ENCODE measurements at regions not wholly inside any gene's neighbourhood (a gene's known extent, or its start where the extent isn't known, plus 50 kb on each side); places are given as distances from the start of the nearest gene placed in this dataset.

DNA sequence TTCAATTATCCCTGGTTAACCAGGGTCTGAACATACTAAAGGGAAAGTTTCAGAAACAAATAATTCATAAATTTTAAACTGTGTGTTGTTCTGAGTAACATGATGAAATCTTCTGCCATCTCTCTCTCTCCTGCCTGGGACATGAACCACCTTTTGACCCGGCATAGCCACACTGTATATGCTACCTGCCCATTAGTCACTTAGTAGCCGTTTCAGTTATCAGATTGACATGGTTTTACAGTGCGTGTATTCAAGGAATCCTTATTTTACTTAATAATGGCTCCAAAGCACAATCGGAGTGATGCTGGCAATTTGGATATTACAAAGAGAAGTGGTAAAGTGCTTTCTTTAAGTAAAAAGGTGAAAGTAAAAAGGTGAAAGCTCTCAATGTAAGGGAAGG, 227.1 kb upstream of the CCDC179 start:
- no peaks in the 10 kb centered on the region for H3K27me3 ChIP-seq (ENCODE audit: control insufficient read depth in 2 of 2, insufficient read depth in 1 of 2, low read length in 1 of 2)
- no peaks in the 10 kb centered on the region for H3K4me1 ChIP-seq (ENCODE audit: control insufficient read depth in 2 of 2, insufficient read depth in 2 of 2, low read length in 2 of 2)
- no peaks in the 10 kb centered on the region for H3K9me3 ChIP-seq (ENCODE audit: control insufficient read depth in 2 of 2, insufficient read depth in 1 of 2, low read length in 1 of 2)
- H3K27ac ChIP-seq (ENCODE audit: low read depth in 1 of 2, low read length in 1 of 2), result no peak overlapping the region
- 94% methylated on average over 4 of the region's 4 CpGs for WGBS
- no peaks in the 10 kb centered on the region for H3K36me3 ChIP-seq (ENCODE audit: control insufficient read depth in 2 of 2, insufficient read depth in 2 of 2, low read length in 1 of 2)
- H3K4me3 ChIP-seq (ENCODE audit: low read length in 2 of 2), result no peak overlapping the region
- DNase-seq (ENCODE audit: low read depth in 6 of 9, low spot score in 9 of 9), result no peak

DNA sequence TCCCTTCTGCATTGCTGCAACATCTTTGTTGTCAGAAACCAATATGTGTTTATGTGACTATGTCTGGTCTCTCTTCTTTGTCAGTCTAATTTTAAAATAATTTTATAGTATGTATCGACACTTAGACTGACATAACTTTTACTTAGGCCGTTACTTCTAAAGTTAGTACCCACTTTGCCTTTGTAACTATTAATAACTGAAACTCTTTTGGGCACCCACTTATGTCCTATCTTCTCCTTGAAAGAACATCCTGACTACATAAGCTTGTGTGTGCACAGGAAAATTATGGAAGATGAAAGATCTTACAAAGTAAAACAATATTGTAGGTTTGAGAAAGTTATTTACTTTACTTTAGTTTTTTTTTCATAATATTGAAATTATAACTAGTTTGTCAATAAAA, 230.4 kb upstream of the CCDC179 start:
- 96% methylated on average over 2 of the region's 2 CpGs for WGBS
- DNase-seq (ENCODE audit: low read depth in 6 of 9, low spot score in 9 of 9), result no peak
- H3K9me3 ChIP-seq (ENCODE audit: control insufficient read depth in 2 of 2, insufficient read depth in 1 of 2, low read length in 1 of 2), result no peaks in the 10 kb centered on the region
- no peaks in the 10 kb centered on the region for H3K36me3 ChIP-seq (ENCODE audit: control insufficient read depth in 2 of 2, insufficient read depth in 2 of 2, low read length in 1 of 2)
- no peaks in the 10 kb centered on the region for H3K27me3 ChIP-seq (ENCODE audit: control insufficient read depth in 2 of 2, insufficient read depth in 1 of 2, low read length in 1 of 2)
- H3K27ac ChIP-seq (ENCODE audit: low read depth in 1 of 2, low read length in 1 of 2), result no peak overlapping the region
- H3K4me1 ChIP-seq (ENCODE audit: control insufficient read depth in 2 of 2, insufficient read depth in 2 of 2, low read length in 2 of 2), result no peaks in the 10 kb centered on the region
- no peak overlapping the region for H3K4me3 ChIP-seq (ENCODE audit: low read length in 2 of 2)

DNA sequence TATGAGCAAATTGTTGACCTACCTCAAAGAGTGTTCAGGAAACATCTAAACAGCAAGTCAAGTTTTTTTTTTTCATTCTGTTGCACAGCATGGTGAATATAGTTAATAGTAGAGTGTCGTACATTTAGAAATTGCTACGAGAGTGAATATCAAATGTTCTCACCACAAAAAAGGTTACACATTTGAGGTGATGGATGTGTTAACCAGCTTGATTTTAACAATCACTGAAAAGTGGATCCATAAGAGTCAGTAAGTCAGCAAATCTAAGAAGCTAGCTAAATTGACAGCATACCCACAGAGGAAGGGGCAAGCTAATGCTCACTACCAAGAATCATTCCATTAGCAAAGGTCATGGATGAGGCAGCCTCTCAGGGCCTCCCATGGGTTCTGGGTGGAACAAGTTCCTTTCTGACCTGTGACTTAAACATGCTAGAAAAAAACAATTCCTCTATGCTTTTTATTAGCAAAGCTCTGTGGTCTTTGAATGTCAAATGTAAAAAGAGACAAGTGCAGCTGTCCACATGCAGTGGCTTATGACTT, 235.4 kb upstream of the CCDC179 start:
- Histone ChIP-seq H3K9me3 (ENCODE audit: control insufficient read depth in 2 of 2, insufficient read depth in 1 of 2, low read length in 1 of 2) (no peaks in the 10 kb centered on the region), H3K27me3 (ENCODE audit: control insufficient read depth in 2 of 2, insufficient read depth in 1 of 2, low read length in 1 of 2) (no peaks in the 10 kb centered on the region), H3K4me1 (ENCODE audit: control insufficient read depth in 2 of 2, insufficient read depth in 2 of 2, low read length in 2 of 2) (no peaks in the 10 kb centered on the region), H3K4me3 (ENCODE audit: low read length in 2 of 2) (no peak overlapping the region), H3K27ac (ENCODE audit: low read depth in 1 of 2, low read length in 1 of 2) (no peak overlapping the region), H3K36me3 (ENCODE audit: control insufficient read depth in 2 of 2, insufficient read depth in 2 of 2, low read length in 1 of 2) (no peaks in the 10 kb centered on the region)
- 96% methylated on average over 2 of the region's 2 CpGs for WGBS
- DNase-seq (ENCODE audit: low read depth in 6 of 9, low spot score in 9 of 9), result no peak

DNA sequence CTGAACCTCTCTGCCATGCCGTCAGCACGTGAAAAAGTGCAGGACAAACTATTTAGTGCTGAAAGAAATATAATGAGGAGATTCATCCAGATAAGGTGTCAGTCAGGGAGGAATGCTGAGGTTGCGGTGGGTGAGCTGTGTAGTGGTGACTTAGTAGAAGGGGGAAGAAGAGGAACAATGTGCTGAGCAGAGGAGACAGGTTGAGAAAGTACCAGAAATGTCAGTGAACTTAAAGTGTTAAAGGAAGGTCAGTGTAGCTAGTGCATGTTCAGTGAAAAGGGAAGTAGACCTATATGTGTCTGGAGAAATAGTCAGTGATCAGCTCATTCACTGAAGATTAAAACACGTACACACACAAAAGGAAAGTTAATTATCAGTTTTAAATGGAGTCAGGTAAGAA, 237.6 kb upstream of the CCDC179 start:
- DNase-seq (ENCODE audit: low read depth in 6 of 9, low spot score in 9 of 9), result no peak
- no peaks in the 10 kb centered on the region for H3K9me3 ChIP-seq (ENCODE audit: control insufficient read depth in 2 of 2, insufficient read depth in 1 of 2, low read length in 1 of 2)
- no peak overlapping the region for H3K4me3 ChIP-seq (ENCODE audit: low read length in 2 of 2)
- H3K27me3 ChIP-seq (ENCODE audit: control insufficient read depth in 2 of 2, insufficient read depth in 1 of 2, low read length in 1 of 2), result no peaks in the 10 kb centered on the region
- WGBS, result 55% methylated on average over 4 of the region's 4 CpGs
- no peaks in the 10 kb centered on the region for H3K4me1 ChIP-seq (ENCODE audit: control insufficient read depth in 2 of 2, insufficient read depth in 2 of 2, low read length in 2 of 2)
- H3K36me3 ChIP-seq (ENCODE audit: control insufficient read depth in 2 of 2, insufficient read depth in 2 of 2, low read length in 1 of 2), result no peaks in the 10 kb centered on the region
- no peak overlapping the region for H3K27ac ChIP-seq (ENCODE audit: low read depth in 1 of 2, low read length in 1 of 2)

DNA sequence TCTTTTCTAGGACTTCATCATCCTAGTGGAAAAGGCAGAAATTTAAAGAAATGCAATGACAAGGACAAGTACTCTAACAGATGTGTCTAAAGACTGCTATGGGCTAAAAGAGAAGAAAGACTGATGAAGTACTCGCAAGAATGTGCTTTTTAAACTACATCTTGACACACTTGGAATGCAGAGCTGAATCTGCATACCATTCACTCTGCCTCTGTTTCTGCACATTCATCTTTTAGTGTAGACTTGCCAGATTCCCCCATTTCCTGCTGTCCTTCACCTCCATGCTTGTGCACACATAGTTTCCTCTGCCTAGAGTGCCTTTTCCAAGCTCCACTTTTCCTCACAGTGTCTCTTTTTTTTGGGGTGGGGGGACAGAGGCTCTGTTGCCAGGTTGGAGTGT, 239.0 kb upstream of the CCDC179 start:
- Histone ChIP-seq H3K36me3 (ENCODE audit: control insufficient read depth in 2 of 2, insufficient read depth in 2 of 2, low read length in 1 of 2) (no peaks in the 10 kb centered on the region), H3K27me3 (ENCODE audit: control insufficient read depth in 2 of 2, insufficient read depth in 1 of 2, low read length in 1 of 2) (no peaks in the 10 kb centered on the region), H3K9me3 (ENCODE audit: control insufficient read depth in 2 of 2, insufficient read depth in 1 of 2, low read length in 1 of 2) (no peaks in the 10 kb centered on the region), H3K4me1 (ENCODE audit: control insufficient read depth in 2 of 2, insufficient read depth in 2 of 2, low read length in 2 of 2) (no peaks in the 10 kb centered on the region), H3K4me3 (ENCODE audit: low read length in 2 of 2) (no peak overlapping the region), H3K27ac (ENCODE audit: low read depth in 1 of 2, low read length in 1 of 2) (no peak overlapping the region)
- DNase-seq (ENCODE audit: low read depth in 6 of 9, low spot score in 9 of 9), result no peak
- WGBS, result 100% methylated on average over 1 of the region's 1 CpG

DNA sequence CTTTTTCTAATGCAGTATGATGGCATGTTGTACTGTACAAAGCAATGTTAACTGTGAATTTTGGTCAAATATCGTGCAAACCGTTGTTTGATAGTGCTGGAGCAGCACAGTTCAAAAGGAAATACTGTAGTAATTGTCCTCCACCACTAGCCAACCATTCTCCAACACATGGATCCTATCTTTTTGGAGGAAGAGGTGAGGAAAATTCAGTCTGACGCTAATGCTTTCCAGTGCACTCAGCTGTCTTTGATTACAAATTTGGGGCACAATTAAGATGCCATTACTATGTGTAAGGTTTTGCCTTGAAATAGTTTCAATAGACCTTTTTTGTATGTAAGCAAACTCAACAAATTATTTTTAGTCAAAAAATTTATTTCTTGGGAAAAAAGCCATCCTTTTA, 240.5 kb upstream of the CCDC179 start:
- Histone ChIP-seq H3K9me3 (ENCODE audit: control insufficient read depth in 2 of 2, insufficient read depth in 1 of 2, low read length in 1 of 2) (no peaks in the 10 kb centered on the region), H3K4me1 (ENCODE audit: control insufficient read depth in 2 of 2, insufficient read depth in 2 of 2, low read length in 2 of 2) (no peaks in the 10 kb centered on the region), H3K4me3 (ENCODE audit: low read length in 2 of 2) (no peak overlapping the region), H3K36me3 (ENCODE audit: control insufficient read depth in 2 of 2, insufficient read depth in 2 of 2, low read length in 1 of 2) (no peaks in the 10 kb centered on the region), H3K27ac (ENCODE audit: low read depth in 1 of 2, low read length in 1 of 2) (no peak overlapping the region), H3K27me3 (ENCODE audit: control insufficient read depth in 2 of 2, insufficient read depth in 1 of 2, low read length in 1 of 2) (no peaks in the 10 kb centered on the region)
- DNase-seq (ENCODE audit: low read depth in 6 of 9, low spot score in 9 of 9), result no peak
- 95% methylated on average over 3 of the region's 3 CpGs for WGBS

GRCh38 chr11:23103416-23103815, 243.1 kb upstream of the CCDC179 start:
- Histone ChIP-seq H3K4me1 (ENCODE audit: control insufficient read depth in 2 of 2, insufficient read depth in 2 of 2, low read length in 2 of 2) (no peaks in the 10 kb centered on the region), H3K27me3 (ENCODE audit: control insufficient read depth in 2 of 2, insufficient read depth in 1 of 2, low read length in 1 of 2) (no peaks in the 10 kb centered on the region), H3K9me3 (ENCODE audit: control insufficient read depth in 2 of 2, insufficient read depth in 1 of 2, low read length in 1 of 2) (no peaks in the 10 kb centered on the region), H3K27ac (ENCODE audit: low read depth in 1 of 2, low read length in 1 of 2) (no peak overlapping the region), H3K36me3 (ENCODE audit: control insufficient read depth in 2 of 2, insufficient read depth in 2 of 2, low read length in 1 of 2) (no peaks in the 10 kb centered on the region), H3K4me3 (ENCODE audit: low read length in 2 of 2) (no peak overlapping the region)
- WGBS, result 99% methylated on average over 2 of the region's 2 CpGs
- DNase-seq (ENCODE audit: low read depth in 6 of 9, low spot score in 9 of 9), result no peak

DNA sequence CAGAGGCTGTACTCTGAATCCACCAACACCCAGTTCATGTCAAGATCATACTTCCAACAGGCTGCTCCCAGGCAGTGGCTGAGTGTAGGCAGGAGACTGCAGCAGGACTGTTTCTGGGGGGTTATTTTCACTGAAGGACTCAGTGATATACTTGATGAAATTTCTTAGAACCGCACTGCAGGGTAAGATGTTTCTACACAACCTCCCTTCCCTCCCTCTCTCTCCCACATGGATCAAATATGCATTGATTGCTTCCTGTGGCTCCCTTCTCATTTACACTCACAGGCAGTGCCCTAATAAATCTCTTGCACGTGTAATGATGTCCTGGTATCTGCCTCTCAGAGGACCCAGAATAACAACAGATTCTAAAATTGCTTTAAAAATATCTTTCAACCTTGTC, 251.3 kb upstream of the CCDC179 start:
- Histone ChIP-seq H3K36me3 (ENCODE audit: control insufficient read depth in 2 of 2, insufficient read depth in 2 of 2, low read length in 1 of 2) (no peaks in the 10 kb centered on the region), H3K9me3 (ENCODE audit: control insufficient read depth in 2 of 2, insufficient read depth in 1 of 2, low read length in 1 of 2) (no peaks in the 10 kb centered on the region), H3K27me3 (ENCODE audit: control insufficient read depth in 2 of 2, insufficient read depth in 1 of 2, low read length in 1 of 2) (no peaks in the 10 kb centered on the region), H3K4me3 (ENCODE audit: low read length in 2 of 2) (no peak overlapping the region), H3K4me1 (ENCODE audit: control insufficient read depth in 2 of 2, insufficient read depth in 2 of 2, low read length in 2 of 2) (no peaks in the 10 kb centered on the region), H3K27ac (ENCODE audit: low read depth in 1 of 2, low read length in 1 of 2) (no peak overlapping the region)
- WGBS, result 65% methylated on average over 2 of the region's 2 CpGs
- DNase-seq (ENCODE audit: low read depth in 6 of 9, low spot score in 9 of 9), result no peak

DNA sequence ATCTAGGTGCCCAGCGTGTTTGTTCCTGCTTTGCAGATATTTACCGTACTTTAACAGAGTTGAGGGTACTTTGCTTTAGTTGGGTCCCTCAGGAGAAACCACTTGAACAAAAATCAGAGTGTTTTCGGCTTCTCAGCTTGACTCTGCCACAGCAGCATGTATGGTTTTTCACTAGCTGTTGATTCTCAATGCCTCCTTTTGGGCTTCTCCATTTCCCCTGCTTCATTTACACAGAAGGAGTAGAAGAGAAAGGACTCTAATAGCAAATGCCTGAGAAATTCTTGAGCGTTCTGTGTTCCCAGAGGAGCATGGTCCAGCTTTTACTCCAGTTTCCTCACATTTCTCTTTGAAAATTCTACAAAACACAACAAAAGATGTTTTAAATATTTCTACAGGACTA, 252.1 kb upstream of the CCDC179 start:
- H3K4me3 ChIP-seq (ENCODE audit: low read length in 2 of 2), result no peak overlapping the region
- 71% methylated on average over 4 of the region's 4 CpGs for WGBS
- H3K27ac ChIP-seq (ENCODE audit: low read depth in 1 of 2, low read length in 1 of 2), result no peak overlapping the region
- no peaks in the 10 kb centered on the region for H3K27me3 ChIP-seq (ENCODE audit: control insufficient read depth in 2 of 2, insufficient read depth in 1 of 2, low read length in 1 of 2)
- no peak for DNase-seq (ENCODE audit: low read depth in 6 of 9, low spot score in 9 of 9)
- H3K36me3 ChIP-seq (ENCODE audit: control insufficient read depth in 2 of 2, insufficient read depth in 2 of 2, low read length in 1 of 2), result no peaks in the 10 kb centered on the region
- H3K9me3 ChIP-seq (ENCODE audit: control insufficient read depth in 2 of 2, insufficient read depth in 1 of 2, low read length in 1 of 2), result no peaks in the 10 kb centered on the region
- no peaks in the 10 kb centered on the region for H3K4me1 ChIP-seq (ENCODE audit: control insufficient read depth in 2 of 2, insufficient read depth in 2 of 2, low read length in 2 of 2)

All from thymus (tissue), 11 donors.